Peyer's patch (tissue), 4 donors: ENCODE measurements at regions not wholly inside any gene's neighbourhood (a gene's known extent, or its start where the extent isn't known, plus 50 kb on each side); places are given as distances from the start of the nearest gene placed in this dataset.
"Not testable (repeated sequence)": the region's sequence is repeated elsewhere in the genome, so short reads cannot be mapped to it uniquely, and the experiment has no call there.

Experiments used
- DNase-seq, 3 donors: peaks; one replicate each; pipeline ENCODE4 v3.0.0-alpha.2; 2017 to 2019
- H3K27ac ChIP-seq, 4 donors: fragments of 200-600 bp; sonication (generic); one replicate each; pipeline ENCODE4 v1.5.1; 2016 to 2019
- H3K27me3 ChIP-seq, 2 donors: fragments of 200-600 bp; sonication (generic); one replicate each; pipeline ENCODE4 v1.5.1; 2019
- H3K36me3 ChIP-seq, 3 donors: fragments of 200-600 bp; sonication (generic); one replicate each; pipeline ENCODE4 v1.5.1; 2016 to 2019
- H3K4me1 ChIP-seq, 4 donors: fragments of 200-600 bp; sonication (generic); one replicate each; pipeline ENCODE4 v1.5.1; 2016 to 2019
- H3K4me3 ChIP-seq, 4 donors: fragments of 200-600 bp; sonication (generic); 1 replicate in 3 of 4; 2 replicates in 1 of 4; pipeline ENCODE4 v1.5.1; 2016 to 2019; ENCODE audit warnings: mild to moderate bottlenecking in 1 of 4
- H3K9me3 ChIP-seq, 4 donors: fragments of 200-600 bp; sonication (generic); one replicate each; pipeline ENCODE4 v1.5.1; 2016 to 2019; ENCODE audit warnings: mild to moderate bottlenecking in 1 of 4
- POLR2A ChIP-seq, 2 donors: fragments of 450-650 bp; IDR thresholded peaks; one replicate each; pipeline ENCODE4 v1.5.1; 2017; ENCODE audit warnings: antibody characterized with exemption in 2 of 2, mild to moderate bottlenecking in 2 of 2, moderate library complexity in 2 of 2
- TF ChIP-seq, protein P1 (sequence below), 6 experiments: fragments of 450-650 bp in 4 of 6; fragments of 200-600 bp in 2 of 6; sonication (generic) in 1 of 6; IDR thresholded peaks; one replicate each; pipeline ENCODE4 v1.5.1; 2017 to 2019; ENCODE audit warnings: antibody characterized with exemption in 6 of 6, mild to moderate bottlenecking in 3 of 6, moderate library complexity in 1 of 6

DNA sequence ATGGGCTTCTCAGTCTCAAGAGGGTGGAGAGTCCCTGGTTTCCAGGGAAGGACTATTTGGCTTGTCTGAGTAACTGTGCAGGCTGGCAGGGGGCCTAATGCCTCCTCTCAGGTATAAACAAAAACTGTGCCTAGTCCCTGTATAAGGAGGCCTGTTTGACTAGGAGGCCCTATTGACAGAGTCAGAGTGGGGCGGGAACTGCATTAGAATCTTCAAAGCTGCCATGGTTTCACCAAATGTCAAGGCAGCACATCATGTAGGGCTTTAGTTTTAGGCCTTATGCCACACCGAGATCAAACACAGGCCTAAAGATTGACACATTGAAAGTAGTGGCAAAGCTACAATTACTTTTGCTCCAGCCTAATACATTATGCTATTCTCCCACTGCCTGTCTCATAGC is 611.5 kb upstream of the B3GAT1 start:
- H3K27ac ChIP-seq = no peak overlapping the region
- no peaks in the 10 kb centered on the region for H3K36me3 ChIP-seq
- H3K9me3 ChIP-seq = no peaks in the 10 kb centered on the region
- H3K27me3 ChIP-seq = no peaks in the 10 kb centered on the region
- H3K4me3 ChIP-seq = no peak overlapping the region
- DNase-seq = no peak
- TF ChIP-seq, protein P1, sequence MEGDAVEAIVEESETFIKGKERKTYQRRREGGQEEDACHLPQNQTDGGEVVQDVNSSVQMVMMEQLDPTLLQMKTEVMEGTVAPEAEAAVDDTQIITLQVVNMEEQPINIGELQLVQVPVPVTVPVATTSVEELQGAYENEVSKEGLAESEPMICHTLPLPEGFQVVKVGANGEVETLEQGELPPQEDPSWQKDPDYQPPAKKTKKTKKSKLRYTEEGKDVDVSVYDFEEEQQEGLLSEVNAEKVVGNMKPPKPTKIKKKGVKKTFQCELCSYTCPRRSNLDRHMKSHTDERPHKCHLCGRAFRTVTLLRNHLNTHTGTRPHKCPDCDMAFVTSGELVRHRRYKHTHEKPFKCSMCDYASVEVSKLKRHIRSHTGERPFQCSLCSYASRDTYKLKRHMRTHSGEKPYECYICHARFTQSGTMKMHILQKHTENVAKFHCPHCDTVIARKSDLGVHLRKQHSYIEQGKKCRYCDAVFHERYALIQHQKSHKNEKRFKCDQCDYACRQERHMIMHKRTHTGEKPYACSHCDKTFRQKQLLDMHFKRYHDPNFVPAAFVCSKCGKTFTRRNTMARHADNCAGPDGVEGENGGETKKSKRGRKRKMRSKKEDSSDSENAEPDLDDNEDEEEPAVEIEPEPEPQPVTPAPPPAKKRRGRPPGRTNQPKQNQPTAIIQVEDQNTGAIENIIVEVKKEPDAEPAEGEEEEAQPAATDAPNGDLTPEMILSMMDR (IDR thresholded peaks at IDR 0.05) = no peak
- TF ChIP-seq POLR2A (IDR thresholded peaks at IDR 0.05) = no peak
- H3K4me1 ChIP-seq = no peaks in the 10 kb centered on the region

DNA sequence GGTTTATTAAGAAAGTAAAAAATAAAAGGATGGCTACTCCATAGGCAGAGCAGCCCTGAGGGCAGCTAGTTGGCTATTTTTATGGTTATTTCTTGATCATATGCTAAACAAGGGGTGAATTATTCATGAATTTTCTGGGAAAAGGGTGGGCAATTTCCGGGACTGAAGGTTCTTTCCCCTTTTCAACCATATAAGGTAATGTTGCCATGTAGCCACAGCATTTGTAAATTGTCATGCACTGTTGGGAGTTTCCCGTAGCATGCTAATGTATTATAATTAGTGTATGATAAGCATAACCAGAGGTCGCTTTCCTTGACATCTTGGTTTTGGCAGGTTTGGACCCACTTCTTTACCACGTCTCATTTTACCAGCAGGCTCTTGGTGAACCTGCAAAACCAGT is 610.4 kb upstream of the B3GAT1 start:
- Histone ChIP-seq H3K27me3 (no peaks in the 10 kb centered on the region), H3K4me3 (no peak overlapping the region), H3K4me1 (no peaks in the 10 kb centered on the region), H3K9me3 (no peaks in the 10 kb centered on the region), H3K27ac (no peak overlapping the region), H3K36me3 (no peaks in the 10 kb centered on the region)
- DNase-seq = no peak
- TF ChIP-seq, protein P1 (IDR thresholded peaks at IDR 0.05) = no peak
- TF ChIP-seq POLR2A (IDR thresholded peaks at IDR 0.05) = no peak

DNA sequence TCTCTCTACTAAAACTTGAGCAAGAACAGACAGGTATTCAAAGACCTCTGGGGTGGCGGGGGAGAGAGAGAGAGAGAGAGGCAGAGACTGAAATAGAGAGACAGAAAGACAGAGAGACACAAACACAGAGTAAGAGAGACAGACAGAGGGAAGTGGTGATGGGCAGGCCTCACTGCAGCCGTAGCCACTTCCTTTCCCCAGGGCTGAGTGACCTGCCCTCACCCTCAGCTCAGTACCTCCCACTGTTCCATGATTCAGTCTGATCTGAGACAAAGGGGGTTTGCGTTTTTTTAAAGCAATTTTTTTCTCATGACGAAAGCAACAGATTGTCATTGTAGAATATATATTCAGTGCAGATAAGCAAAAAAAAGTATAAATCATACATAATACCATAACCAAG is 607.9 kb upstream of the B3GAT1 start:
- Histone ChIP-seq H3K36me3 (no peaks in the 10 kb centered on the region), H3K4me1 (no peaks in the 10 kb centered on the region)
- TF ChIP-seq POLR2A (IDR thresholded peaks at IDR 0.05) = no peak
- TF ChIP-seq, protein P1 (IDR thresholded peaks at IDR 0.05) = no peak

DNA sequence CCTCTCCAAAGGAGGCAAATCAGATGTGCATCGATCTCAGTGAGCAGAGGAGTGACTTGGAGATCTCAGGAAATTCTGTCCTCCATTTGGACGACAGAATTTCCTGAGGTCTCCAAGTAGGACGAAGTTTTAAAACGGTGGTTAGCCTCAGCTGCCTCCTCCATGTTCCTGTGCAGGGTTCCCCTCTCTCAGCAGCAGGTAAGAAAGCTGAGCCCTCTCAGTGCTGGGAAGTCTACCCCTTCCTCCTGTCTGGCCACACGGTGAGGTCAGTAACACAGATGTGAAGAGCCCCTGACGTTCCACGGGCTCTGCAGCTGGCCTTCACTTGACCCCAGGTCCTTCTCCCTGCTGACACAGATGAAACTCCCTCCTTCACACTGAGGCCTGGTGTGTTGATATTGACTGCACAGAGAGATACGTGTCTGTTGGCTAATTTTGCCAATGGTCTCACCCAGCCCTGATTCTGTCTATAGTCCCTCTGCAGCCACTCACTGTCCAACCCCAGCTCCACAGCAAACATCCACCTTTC is 607.4 kb upstream of the B3GAT1 start:
- H3K4me3 ChIP-seq = no peak overlapping the region
- H3K9me3 ChIP-seq = no peaks in the 10 kb centered on the region
- no peaks in the 10 kb centered on the region for H3K36me3 ChIP-seq
- no peaks in the 10 kb centered on the region for H3K4me1 ChIP-seq
- H3K27me3 ChIP-seq = no peaks in the 10 kb centered on the region
- TF ChIP-seq, protein P1 (IDR thresholded peaks at IDR 0.05) = no peak
- TF ChIP-seq POLR2A (IDR thresholded peaks at IDR 0.05) = no peak
- DNase-seq = no peak
- no peak overlapping the region for H3K27ac ChIP-seq

More for the DNA sequence above, 607.9 kb upstream of the B3GAT1 start:
- H3K9me3 ChIP-seq = no peaks in the 10 kb centered on the region
- no peak for DNase-seq
- H3K27me3 ChIP-seq = no peaks in the 10 kb centered on the region
- H3K27ac ChIP-seq = no peak overlapping the region
- no peak overlapping the region for H3K4me3 ChIP-seq

DNA sequence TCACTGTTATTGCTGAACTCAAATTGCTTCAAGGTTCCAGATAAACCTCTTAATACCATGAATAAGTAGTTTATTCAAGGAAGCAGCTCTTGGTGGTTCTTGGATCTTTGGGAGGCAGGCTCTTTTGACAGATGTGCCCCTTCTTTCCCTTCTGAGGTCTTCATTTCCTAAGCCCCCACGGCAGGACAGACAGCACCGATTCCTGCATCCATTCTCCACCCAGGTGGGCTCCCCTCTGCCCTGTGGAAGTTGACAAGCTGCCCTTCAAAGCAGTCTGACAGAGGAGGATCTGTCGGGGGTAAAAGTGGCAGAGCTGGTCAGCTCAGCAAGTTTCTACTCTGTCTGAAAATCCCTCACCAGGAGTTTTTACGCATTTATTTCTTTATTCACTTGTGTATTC is 605.3 kb upstream of the B3GAT1 start:
- Histone ChIP-seq H3K4me3 (no peak overlapping the region), H3K27me3 (no peaks in the 10 kb centered on the region), H3K4me1 (no peaks in the 10 kb centered on the region), H3K27ac (no peak overlapping the region), H3K36me3 (no peaks in the 10 kb centered on the region), H3K9me3 (no peaks in the 10 kb centered on the region)
- DNase-seq = no peak
- TF ChIP-seq POLR2A (IDR thresholded peaks at IDR 0.05) = no peak
- TF ChIP-seq, protein P1 (IDR thresholded peaks at IDR 0.05) = no peak

DNA sequence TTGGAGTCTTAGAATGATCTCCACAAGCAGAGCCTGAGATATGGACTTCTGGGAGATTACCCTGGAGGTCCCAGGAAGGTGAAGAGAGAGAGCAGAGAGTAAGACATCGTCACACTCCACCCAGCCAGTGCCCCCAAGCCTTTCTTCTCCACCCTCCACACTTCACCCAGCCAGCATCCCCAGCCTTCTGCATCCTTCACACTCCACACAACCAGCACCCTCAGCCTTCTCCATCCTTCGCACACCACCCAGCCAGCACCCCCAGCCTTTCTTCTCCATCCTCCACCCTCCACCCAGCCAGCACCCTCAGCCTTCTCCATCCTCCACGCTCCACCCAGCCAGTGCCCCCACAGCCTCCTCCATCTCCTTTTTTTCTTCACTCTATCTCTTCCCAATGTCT is 603.9 kb upstream of the B3GAT1 start:
- Histone ChIP-seq H3K4me1 (no peaks in the 10 kb centered on the region), H3K9me3 (no peaks in the 10 kb centered on the region), H3K36me3 (no peaks in the 10 kb centered on the region), H3K4me3 (no peak overlapping the region), H3K27me3 (no peaks in the 10 kb centered on the region), H3K27ac (no peak overlapping the region)
- no peak for DNase-seq
- TF ChIP-seq, protein P1 (IDR thresholded peaks at IDR 0.05) = no peak
- no peak for TF ChIP-seq POLR2A (IDR thresholded peaks at IDR 0.05)

DNA sequence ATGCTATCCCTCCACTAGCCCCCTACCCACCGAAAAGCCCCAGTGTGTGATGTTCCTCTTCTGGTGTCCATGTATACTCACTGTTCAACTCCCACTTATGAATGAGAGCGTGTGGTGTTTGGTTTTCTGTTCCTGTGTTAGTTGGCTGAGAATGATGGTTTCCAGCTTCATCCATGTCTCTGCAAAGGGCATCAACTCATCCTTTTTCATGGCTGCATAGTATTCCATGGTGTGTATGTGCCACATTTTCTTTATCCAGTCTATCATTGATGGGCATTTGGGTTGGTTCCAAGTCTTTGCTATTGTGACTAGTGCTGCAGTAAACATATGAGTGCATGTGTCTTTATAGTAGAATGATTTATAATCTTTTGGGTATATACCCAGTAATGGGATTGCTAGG is 599.3 kb upstream of the B3GAT1 start:
- not testable (repeated sequence) for H3K27ac ChIP-seq, H3K36me3 ChIP-seq, H3K4me3 ChIP-seq, DNase-seq, H3K4me1 ChIP-seq, H3K27me3 ChIP-seq, H3K9me3 ChIP-seq
